ENCODE measurements at regions not wholly inside any gene's neighbourhood (a gene's known extent, or its start where the extent isn't known, plus 50 kb on each side); places are given as distances from the start of the nearest gene placed in this dataset.
"Not testable (repeated sequence)": the region's sequence is repeated elsewhere in the genome, so short reads cannot be mapped to it uniquely, and the experiment has no call there.

DNA sequence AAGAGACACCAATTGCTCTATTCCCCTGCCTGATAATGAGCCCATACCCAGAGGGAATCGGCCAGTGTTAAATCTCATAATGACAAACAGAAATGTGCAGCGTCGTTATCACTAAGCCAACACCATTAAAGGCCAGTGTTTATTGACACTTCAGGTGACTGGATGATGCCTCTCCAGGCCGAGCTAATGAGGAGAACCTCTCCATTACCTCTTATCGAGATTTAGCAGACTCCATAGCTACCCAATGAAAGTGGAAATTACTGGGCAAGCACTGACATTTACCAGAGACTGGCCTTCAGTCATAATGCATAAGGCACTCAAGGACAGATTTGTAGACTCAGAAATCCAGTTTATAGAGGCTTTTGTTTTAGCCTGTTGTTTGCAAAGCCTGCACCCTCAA is 669.5 kb downstream of the MAFB start:
- DNase-seq, result no peak

DNA sequence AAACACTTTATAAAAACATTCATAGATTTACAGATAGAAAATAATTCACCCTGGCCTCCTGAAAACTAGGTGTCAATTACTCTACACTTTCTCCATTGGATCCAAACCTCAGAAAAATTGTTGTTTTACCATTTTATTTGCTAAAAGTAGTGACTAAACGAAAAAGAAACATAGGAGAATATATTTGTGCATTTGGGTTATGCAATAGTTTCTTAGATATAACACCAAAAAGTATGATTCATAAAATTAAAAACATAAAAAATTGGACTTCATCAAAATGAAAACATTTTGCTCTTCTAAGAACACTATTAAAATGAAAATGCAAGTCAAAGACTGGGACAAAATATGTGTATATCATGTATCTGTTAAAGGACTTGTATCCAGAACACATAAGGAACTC is 671.3 kb downstream of the MAFB start:
- DNase-seq, result no peak

- no peak for DNase-seq
These were observed 672.1 kb downstream of the MAFB start for GRCh38 chr20:40016890-40017289.

DNA sequence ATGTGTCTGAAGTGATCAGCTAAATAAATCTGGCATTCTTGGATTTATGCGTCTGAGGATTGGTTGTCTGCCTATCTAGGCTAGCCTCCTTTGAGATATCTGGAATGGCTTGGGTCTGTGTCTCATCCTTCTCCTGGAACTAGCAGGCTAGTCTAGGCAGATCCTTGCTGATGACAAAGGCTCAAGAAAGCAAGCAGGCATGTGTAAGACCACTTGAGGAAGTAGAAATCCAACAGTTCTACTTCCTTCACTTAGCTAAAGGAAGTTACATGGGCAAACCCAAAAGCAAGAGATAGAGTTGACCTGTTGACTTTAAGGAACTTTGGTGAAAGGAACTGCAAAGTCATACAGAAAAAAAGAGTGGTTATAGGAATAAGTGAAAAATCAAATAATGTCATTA is 672.6 kb downstream of the MAFB start:
- DNase-seq, result no peak

DNA sequence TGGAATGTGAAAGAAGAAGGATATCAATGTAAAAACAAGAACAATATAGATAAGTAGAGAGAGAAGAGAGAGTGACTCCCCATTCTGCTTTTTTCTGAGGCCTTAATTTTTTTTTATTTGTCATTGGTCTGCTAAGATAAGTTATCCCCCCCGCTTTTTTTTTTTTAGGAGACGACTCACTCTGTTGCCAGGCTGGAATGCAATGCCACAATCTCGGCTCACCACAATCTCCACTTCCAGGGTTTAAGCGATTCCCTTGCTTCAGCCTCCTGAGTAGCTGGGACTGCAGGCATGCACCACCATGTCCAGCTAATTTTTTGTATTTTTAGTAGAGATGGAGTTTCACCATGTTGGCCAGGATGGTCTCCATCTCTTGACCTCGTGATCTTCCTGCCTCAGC is 677.0 kb downstream of the MAFB start:
- DNase-seq, result not testable (repeated sequence)

DNA sequence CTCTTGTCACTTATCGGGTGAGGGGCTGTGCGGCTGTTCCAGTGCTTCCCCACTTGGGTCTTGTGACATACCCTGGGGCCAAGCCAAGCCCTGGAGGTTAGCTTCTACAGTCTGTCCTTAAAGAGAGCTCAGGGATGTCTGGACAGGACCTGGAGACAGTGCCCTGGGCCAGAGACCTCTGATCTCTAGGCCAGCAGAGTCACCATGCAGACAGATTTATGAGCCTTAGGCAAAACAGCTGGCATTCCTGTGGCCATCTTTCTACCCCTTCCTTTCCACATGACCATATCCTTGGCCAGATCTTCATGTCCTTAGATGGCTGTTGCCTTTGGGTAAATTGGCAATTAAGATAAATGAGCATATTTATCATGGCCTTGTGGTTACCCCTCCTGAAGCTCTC is 678.6 kb downstream of the MAFB start:
- DNase-seq, result peak; percentile 24

GRCh38 chr20:40009542-40009941 is 679.5 kb downstream of the MAFB start:
- DNase-seq, result no peak

- DNase-seq, result no peak
These were observed 680.9 kb downstream of the MAFB start for GRCh38 chr20:40008177-40008576.

DNA sequence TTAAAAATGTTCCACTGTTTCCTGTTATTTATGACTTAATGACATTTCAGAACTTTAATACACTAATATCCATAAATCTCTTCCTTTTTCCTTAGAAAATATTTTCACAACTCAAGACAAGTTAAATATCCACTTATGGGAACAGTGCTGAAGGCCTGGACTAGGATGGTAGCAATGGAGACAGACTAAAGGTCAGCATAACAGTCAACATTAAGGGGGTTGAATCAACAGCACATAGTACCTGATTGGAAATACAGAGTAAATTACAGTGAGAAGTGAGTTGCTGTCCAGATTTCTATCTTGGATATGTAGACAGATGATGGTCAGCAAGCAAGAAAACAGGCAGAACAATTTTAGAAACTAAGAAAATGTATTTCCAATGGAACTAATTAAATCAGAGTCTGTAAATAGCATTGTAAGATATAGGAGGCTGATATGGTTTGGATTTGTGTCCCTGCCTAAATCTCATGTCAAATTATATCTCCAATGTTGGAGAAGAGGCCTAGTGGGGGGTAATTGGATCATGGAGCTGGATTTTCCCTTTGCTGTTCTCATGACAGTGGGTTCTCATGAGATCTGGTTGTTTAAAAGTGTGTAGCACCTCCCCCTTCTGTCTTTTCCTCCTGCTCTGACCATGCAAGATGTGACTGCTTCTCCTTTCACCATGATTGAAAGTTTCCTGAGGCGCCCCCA is 682.7 kb downstream of the MAFB start:
- no peak for DNase-seq

- DNase-seq, result not testable (repeated sequence)
These were observed 684.9 kb downstream of the MAFB start for GRCh38 chr20:40004092-40004491.

DNA sequence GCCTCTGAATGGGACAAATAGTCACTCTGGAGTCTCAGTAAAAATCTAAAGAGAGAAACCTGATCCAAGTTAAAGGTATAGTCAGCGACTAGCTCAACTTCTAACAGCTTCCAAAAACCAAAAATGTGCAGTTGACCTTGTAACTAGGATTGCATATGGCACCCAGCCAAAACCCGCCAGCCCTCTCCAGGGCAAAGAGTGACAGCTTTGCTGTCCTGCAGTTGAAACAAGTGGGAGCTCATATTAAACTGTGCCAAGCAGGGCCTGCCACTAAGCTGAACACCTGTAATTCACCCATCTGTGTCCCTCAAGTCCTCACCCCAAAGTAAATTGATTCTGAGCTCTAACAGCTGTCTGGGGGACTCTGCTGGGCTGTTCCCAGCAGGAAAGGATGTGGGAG is 695.3 kb downstream of the MAFB start:
- no peak for DNase-seq

DNA sequence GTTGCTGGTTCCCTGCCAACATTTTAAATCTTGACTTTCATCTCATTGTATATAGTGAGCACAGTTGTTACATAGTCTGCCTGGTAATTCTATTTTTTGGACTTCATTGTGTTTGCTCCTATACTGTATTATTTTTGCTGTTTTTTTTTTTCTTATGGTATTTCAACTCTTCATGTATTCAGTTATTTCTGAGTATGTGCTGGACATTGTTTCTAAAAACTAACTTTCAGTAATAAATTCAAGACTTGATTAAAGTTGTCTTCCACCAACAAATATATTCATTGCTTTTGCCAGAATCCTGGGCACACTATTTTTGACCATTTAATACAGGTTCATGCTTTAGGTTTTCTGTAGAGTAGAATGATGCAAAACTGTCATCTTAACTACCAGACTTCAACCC is 698.3 kb downstream of the MAFB start:
- DNase-seq, result no peak

DNA sequence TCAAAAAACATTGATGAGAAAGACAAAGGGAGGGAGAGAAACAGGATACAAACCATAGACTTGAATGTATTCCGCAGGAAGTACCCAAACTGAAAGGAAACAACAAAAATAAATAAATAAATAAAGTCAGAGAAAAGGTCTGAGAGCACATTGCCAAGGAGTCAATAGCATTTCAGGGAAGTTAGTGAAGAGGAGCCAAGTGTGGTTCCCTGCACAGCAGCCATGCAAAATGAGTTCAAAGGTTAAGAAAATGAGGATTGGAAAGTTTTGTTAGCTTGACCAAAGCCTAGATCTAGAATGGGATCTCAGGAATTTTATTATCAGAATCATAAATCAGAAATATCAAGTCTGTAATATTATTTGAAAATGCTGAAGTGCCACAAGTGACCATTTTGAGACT is 700.0 kb downstream of the MAFB start:
- DNase-seq, result no peak

DNA sequence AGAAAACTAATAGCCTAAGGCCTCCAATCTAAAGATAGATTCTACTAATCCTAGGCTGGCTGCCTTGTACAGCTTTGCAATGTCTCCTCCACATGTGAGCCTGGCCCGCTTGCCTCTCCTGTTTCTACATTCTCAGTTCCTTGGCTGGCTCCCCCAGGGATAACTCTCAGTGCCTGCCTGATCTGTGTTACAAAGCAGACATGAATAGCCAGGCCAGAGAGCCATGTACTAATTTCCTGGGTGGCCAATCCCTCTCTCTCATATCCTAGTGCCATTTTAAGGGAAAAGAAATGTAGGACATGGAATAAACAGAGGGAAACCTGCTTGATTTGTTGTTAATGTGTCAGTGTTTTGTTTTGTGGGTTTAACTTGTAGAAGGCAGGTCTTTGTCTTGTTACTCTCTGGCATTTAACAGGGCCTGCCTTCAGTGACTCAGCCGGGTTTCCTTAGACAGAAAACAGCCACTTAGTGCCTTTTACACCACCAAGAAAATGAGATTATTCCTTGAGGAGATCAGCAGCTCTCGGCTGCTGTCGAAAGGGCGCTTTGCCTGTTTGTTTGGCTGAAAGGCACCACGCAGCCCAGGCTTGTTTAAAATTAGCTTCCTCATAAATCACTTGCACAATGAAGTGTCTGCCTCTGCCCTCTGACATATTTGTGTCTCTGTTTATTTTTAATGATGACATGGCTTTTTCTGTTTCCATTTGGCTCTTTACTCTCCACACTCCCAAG is 702.7 kb downstream of the MAFB start:
- DNase-seq, result peak; percentile 69

DNA sequence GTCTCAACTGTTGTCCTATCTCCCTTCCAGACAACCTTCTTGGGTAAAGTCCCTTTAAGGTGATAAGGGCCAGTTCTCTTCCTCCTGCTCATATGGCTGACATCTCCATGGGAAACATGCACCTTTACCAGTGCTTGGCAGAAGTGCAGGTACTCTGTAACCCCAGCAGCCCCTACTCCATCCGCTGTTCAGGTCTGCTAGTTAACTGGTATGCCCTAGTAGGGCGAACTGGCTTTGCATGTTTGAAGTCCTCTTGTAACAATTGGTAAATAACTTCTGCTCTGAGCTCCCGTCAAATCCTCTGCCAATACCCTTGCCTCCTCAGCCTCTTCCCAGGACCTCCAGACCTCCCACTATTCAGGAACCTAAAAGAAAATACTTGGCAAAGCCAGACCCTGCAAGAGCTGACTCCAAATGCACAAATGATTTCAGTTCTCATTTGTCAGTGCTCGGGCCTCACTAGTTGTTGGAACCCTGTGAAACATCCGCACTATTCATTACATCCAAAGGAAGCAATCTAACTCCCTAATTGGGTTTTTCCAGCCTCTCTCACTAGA is 703.7 kb downstream of the MAFB start:
- no peak for DNase-seq

GRCh38 chr20:39983655-39984054 is 705.4 kb downstream of the MAFB start:
- no peak for DNase-seq

DNA sequence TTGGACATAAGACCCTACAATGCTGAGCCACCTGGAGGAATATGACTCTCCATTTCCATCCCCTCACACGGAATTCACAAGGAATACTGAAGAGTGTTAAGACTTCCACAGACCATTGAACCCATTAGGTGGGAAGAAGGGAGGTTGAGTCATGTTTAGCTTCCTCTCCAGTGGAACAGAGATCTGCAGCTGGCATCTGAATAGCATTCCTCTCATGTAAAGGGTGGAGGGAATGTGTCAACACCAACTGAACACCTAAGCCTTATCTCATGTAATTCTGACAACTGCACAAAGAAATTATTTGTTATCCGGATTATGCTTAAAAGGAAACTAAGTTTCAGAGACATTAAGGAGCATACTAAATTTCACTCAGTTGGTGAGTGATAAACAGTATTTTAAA is 705.9 kb downstream of the MAFB start:
- no peak for DNase-seq

DNA sequence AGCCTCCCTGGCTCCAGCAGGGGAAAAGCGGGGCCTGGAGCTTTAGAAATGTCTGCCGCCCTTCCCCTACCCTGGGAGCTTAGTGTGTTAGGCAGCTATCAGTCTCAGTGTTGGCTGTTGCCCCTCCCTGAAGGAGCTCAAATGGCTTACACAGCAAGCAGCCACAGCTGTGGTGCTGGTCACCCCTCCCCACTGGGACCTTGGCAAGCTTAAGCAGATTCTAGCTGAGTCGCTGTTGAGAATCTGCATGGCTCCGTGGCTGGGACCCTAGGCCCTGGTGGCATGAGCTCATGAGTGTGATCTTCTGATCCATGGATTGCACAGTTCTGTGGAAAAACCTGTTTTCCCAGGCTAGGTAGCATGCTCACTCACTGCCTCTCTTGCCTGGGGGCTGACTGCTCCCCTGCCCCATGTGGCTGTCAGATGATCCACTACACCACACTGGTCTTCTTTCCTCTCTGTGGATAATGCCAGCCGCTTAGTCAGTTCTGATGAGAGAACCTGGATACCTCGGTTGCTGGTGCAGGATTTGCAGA is 714.0 kb downstream of the MAFB start:
- DNase-seq, result no peak

GRCh38 chr20:39968495-39968894 is 720.5 kb downstream of the MAFB start:
- no peak for DNase-seq

DNA sequence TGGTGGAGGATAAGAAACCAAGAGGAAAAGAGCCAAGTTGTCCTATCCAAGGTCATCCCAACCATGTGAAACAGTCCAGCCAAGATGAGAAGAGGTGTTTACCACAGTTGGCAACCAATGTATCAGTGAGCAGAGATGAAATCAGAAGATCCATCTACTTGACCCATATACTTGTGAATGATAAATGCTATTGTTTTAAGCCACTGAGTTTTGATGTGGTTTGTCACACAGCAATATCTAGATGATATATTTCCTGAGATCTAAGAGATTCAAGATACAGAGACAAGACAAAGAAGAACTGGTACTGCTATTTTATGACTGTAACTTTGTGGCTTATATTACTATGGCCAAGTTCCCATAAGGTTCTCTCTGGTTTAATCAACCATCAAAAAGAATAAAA is 721.2 kb downstream of the MAFB start:
- no peak for DNase-seq

GRCh38 chr20:39961637-39962244 is 727.3 kb downstream of the MAFB start:
- no peak for DNase-seq

- peak; percentile 77 for DNase-seq
These were observed 728.3 kb downstream of the MAFB start for GRCh38 chr20:39960522-39961428.

DNA sequence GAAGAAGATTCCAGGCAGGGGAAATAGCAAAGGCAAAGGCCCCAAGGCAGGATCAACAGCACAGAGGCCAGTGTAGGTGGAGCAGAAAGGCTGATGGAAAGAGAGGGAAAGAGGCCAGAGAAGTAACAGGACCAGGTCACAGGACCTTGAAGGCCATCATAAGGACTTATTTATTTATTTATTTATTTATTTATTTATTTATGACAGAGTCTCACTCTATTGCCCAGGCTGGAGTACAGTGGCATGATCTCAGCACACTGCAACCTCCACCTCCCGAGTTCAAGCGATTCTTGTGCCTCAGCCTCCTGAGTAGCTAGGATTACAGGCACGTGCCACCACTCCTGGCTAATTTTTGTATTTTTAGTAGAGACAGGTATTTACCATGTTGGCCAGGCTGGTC is 731.1 kb downstream of the MAFB start:
- DNase-seq, result not testable (repeated sequence)

All from femur (tissue), 1 donor.